Astrocyte (in vitro differentiated cells and primary cell): ENCODE measurements at regions not wholly inside any gene's neighbourhood (a gene's known extent, or its start where the extent isn't known, plus 50 kb on each side); places are given as distances from the start of the nearest gene placed in this dataset.

Experiments used
- DNase-seq: peaks from one replicate; pipeline ENCODE4 v3.0.0-alpha.2; 2010; ENCODE audit warnings: low read depth
- FAIRE-seq: peaks from 2 replicates; lab custom pipeline; 2011; peaks lifted over from hg19 to GRCh38; lab: Jason Lieb, UNC
- H2AFZ ChIP-seq: 2 replicates; pipeline ENCODE4 v1.6.0; 2012; ENCODE audit warnings: low read depth, low read length, inconsistent platforms
- H3K27ac ChIP-seq: 2 replicates; pipeline ENCODE4 v1.5.1; 2011; ENCODE audit warnings: low read depth, low read length, inconsistent platforms
- H3K27me3 ChIP-seq: 2 replicates; pipeline ENCODE4 v1.6.0; 2011; ENCODE audit warnings: low read length, inconsistent platforms; ENCODE audit not compliant: insufficient read depth
- H3K36me3 ChIP-seq: 2 replicates; pipeline ENCODE4 v1.5.1; 2011; ENCODE audit warnings: low read length, inconsistent platforms; ENCODE audit not compliant: insufficient read depth
- H3K4me1 ChIP-seq: 2 replicates; pipeline ENCODE4 v1.5.1; 2011; ENCODE audit warnings: low read length, inconsistent platforms; ENCODE audit not compliant: insufficient read depth
- H3K4me2 ChIP-seq: 2 replicates; pipeline ENCODE4 v1.6.0; 2012; ENCODE audit warnings: low read length, inconsistent platforms
- H3K4me3 ChIP-seq: 2 replicates; pipeline ENCODE4 v1.5.1; 2011; ENCODE audit warnings: low read depth, mild to moderate bottlenecking, low read length, inconsistent platforms; ENCODE audit not compliant: insufficient read depth
- H3K79me2 ChIP-seq: 2 replicates; pipeline ENCODE4 v1.6.0; 2012; ENCODE audit warnings: mild to moderate bottlenecking, low read length, inconsistent platforms; ENCODE audit not compliant: insufficient read depth
- H3K9ac ChIP-seq: 2 replicates; pipeline ENCODE4 v1.6.0; 2012; ENCODE audit warnings: mild to moderate bottlenecking, low read length, inconsistent platforms
- H3K9me3 ChIP-seq: 2 replicates; pipeline ENCODE4 v1.5.1; 2012; ENCODE audit warnings: low read depth, mild to moderate bottlenecking, low read length, inconsistent platforms; ENCODE audit not compliant: insufficient read depth
- H4K20me1 ChIP-seq: 2 replicates; pipeline ENCODE4 v1.6.0; 2012; ENCODE audit warnings: low read length, inconsistent platforms; ENCODE audit not compliant: insufficient read depth
- H3K27ac Mint-ChIP-seq: one replicate; pipeline ENCODE4 v1.8.0; 2021; ENCODE audit warnings: mild to moderate bottlenecking, mixed read lengths; ENCODE audit not compliant: unreplicated experiment
- H3K27me3 Mint-ChIP-seq: one replicate; pipeline ENCODE4 v1.8.0; 2021; ENCODE audit warnings: low read depth, mixed read lengths; ENCODE audit not compliant: unreplicated experiment
- H3K36me3 Mint-ChIP-seq: one replicate; pipeline ENCODE4 v1.8.0; 2021; ENCODE audit warnings: low read depth, mixed read lengths; ENCODE audit not compliant: unreplicated experiment
- H3K4me1 Mint-ChIP-seq: one replicate; pipeline ENCODE4 v1.8.0; 2021; ENCODE audit warnings: low read depth, mixed read lengths; ENCODE audit not compliant: unreplicated experiment
- H3K4me3 Mint-ChIP-seq: one replicate; pipeline ENCODE4 v1.8.0; 2021; ENCODE audit warnings: mild to moderate bottlenecking, moderate library complexity, mixed read lengths; ENCODE audit not compliant: unreplicated experiment
- H3K9me3 Mint-ChIP-seq: one replicate; pipeline ENCODE4 v1.8.0; 2021; ENCODE audit warnings: mild to moderate bottlenecking, mixed read lengths; ENCODE audit not compliant: unreplicated experiment
- EZH2 ChIP-seq: IDR thresholded peaks from 2 replicates; pipeline ENCODE4 v1.6.1; 2012; ENCODE audit warnings: mild to moderate bottlenecking, low read length, inconsistent platforms; ENCODE audit not compliant: insufficient read depth
- TF ChIP-seq, protein P1 (sequence below): IDR thresholded peaks from 2 replicates; pipeline ENCODE4 v1.5.1; 2011; ENCODE audit warnings: low read depth, mild to moderate bottlenecking, inconsistent platforms, low read length, moderate library complexity; ENCODE audit not compliant: insufficient read depth

- Histone ChIP-seq H3K4me2 (no peak overlapping the region), H3K4me3 (no peak overlapping the region), H3K27ac (no peak overlapping the region), H3K4me1 (no peaks in the 10 kb centered on the region), H3K36me3 (no peaks in the 10 kb centered on the region), H3K79me2 (no peaks in the 10 kb centered on the region), H3K27me3 (no peaks in the 10 kb centered on the region), H3K9ac (no peak overlapping the region), H4K20me1 (no peaks in the 10 kb centered on the region), H2AFZ (no peak overlapping the region), H3K9me3 (no peaks in the 10 kb centered on the region)
- Mint-ChIP-seq H3K4me3 (no peak overlapping the region), H3K36me3 (no peaks in the 10 kb centered on the region), H3K27ac (no peak overlapping the region), H3K4me1 (no peaks in the 10 kb centered on the region), H3K9me3 (no peaks in the 10 kb centered on the region), H3K27me3 (no peaks in the 10 kb centered on the region)
- no peak for FAIRE-seq
- TF ChIP-seq EZH2: no peak
- TF ChIP-seq, protein P1, sequence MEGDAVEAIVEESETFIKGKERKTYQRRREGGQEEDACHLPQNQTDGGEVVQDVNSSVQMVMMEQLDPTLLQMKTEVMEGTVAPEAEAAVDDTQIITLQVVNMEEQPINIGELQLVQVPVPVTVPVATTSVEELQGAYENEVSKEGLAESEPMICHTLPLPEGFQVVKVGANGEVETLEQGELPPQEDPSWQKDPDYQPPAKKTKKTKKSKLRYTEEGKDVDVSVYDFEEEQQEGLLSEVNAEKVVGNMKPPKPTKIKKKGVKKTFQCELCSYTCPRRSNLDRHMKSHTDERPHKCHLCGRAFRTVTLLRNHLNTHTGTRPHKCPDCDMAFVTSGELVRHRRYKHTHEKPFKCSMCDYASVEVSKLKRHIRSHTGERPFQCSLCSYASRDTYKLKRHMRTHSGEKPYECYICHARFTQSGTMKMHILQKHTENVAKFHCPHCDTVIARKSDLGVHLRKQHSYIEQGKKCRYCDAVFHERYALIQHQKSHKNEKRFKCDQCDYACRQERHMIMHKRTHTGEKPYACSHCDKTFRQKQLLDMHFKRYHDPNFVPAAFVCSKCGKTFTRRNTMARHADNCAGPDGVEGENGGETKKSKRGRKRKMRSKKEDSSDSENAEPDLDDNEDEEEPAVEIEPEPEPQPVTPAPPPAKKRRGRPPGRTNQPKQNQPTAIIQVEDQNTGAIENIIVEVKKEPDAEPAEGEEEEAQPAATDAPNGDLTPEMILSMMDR: no peak
- DNase-seq: no peak
Observed at GRCh38 chr2:13141315-13141714, 424.6 kb downstream of the TRIB2 start.

DNA sequence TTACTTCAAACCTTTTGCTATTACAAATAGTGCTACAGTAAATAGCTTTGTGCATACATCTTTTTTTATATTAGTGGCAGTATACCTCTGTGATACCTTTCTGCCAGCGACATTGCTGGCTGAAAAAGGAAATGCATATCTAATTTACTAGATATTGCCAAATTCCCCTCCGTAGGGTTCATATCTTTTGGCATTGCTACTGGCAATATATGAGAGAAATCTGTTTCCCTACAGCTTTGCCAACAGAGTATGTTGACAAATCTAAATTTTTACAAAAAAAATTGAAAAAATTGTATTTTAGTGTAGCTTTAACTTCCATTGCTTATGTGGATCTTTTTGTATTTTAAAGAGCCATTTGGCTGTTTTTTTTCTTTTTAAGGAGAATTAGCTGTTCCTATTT is 426.7 kb downstream of the TRIB2 start:
- Mint-ChIP-seq H3K27me3 (no peaks in the 10 kb centered on the region), H3K27ac (no peak overlapping the region), H3K4me1 (no peaks in the 10 kb centered on the region), H3K9me3 (no peaks in the 10 kb centered on the region), H3K4me3 (no peak overlapping the region), H3K36me3 (no peaks in the 10 kb centered on the region)
- Histone ChIP-seq H3K27ac (no peak overlapping the region), H3K9me3 (no peaks in the 10 kb centered on the region), H3K4me2 (no peak overlapping the region), H3K9ac (no peak overlapping the region), H3K36me3 (no peaks in the 10 kb centered on the region), H3K4me3 (no peak overlapping the region), H2AFZ (no peak overlapping the region), H3K4me1 (no peaks in the 10 kb centered on the region), H3K79me2 (no peaks in the 10 kb centered on the region), H3K27me3 (no peaks in the 10 kb centered on the region), H4K20me1 (no peaks in the 10 kb centered on the region)
- no peak for FAIRE-seq
- DNase-seq: no peak
- no peak for TF ChIP-seq EZH2
- TF ChIP-seq, protein P1: no peak

GRCh38 chr2:13156916-13157315 is 440.2 kb downstream of the TRIB2 start:
- DNase-seq: no peak
- Mint-ChIP-seq H3K27me3 (no peaks in the 10 kb centered on the region), H3K4me1 (no peaks in the 10 kb centered on the region), H3K27ac (no peak overlapping the region), H3K4me3 (no peak overlapping the region), H3K36me3 (no peaks in the 10 kb centered on the region), H3K9me3 (no peaks in the 10 kb centered on the region)
- no peaks in the 10 kb centered on the region for H3K27me3 ChIP-seq
- H2AFZ ChIP-seq: no peak overlapping the region
- no peak overlapping the region for H3K4me3 ChIP-seq
- no peak overlapping the region for H3K9ac ChIP-seq
- no peaks in the 10 kb centered on the region for H3K79me2 ChIP-seq
- H3K9me3 ChIP-seq: no peaks in the 10 kb centered on the region
- no peak for FAIRE-seq
- no peak overlapping the region for H3K4me2 ChIP-seq
- H4K20me1 ChIP-seq: no peaks in the 10 kb centered on the region
- no peaks in the 10 kb centered on the region for H3K36me3 ChIP-seq
- TF ChIP-seq, protein P1: no peak
- TF ChIP-seq EZH2: no peak
- no peaks in the 10 kb centered on the region for H3K4me1 ChIP-seq
- no peak overlapping the region for H3K27ac ChIP-seq
